ENCODE measurements at regions not wholly inside any gene's neighbourhood (a gene's known extent, or its start where the extent isn't known, plus 50 kb on each side); places are given as distances from the start of the nearest gene placed in this dataset.
A peak's percentile ranks its signal among the peaks of the same experiment; 100 is the strongest.

DNA sequence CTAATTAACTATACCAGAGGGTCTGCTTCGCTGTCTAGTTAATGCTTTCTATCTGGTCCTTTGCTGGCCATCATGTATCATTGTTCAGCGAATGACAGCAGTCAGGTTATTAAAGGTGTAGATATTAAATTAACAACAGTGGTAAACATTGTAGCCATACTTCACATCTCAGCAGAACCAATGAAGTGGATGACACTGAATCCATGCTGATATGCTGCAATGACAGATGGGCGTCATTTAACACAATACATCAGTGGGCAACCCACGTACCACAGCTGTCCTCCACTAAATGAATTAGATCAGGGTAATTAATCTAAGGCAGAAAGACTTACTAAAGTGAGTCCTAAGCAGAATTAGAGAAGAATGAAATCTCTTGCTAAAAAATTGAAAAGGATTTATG, 767.2 kb downstream of the NXPH1 start (continued):
- TF ChIP-seq, protein P1, sequence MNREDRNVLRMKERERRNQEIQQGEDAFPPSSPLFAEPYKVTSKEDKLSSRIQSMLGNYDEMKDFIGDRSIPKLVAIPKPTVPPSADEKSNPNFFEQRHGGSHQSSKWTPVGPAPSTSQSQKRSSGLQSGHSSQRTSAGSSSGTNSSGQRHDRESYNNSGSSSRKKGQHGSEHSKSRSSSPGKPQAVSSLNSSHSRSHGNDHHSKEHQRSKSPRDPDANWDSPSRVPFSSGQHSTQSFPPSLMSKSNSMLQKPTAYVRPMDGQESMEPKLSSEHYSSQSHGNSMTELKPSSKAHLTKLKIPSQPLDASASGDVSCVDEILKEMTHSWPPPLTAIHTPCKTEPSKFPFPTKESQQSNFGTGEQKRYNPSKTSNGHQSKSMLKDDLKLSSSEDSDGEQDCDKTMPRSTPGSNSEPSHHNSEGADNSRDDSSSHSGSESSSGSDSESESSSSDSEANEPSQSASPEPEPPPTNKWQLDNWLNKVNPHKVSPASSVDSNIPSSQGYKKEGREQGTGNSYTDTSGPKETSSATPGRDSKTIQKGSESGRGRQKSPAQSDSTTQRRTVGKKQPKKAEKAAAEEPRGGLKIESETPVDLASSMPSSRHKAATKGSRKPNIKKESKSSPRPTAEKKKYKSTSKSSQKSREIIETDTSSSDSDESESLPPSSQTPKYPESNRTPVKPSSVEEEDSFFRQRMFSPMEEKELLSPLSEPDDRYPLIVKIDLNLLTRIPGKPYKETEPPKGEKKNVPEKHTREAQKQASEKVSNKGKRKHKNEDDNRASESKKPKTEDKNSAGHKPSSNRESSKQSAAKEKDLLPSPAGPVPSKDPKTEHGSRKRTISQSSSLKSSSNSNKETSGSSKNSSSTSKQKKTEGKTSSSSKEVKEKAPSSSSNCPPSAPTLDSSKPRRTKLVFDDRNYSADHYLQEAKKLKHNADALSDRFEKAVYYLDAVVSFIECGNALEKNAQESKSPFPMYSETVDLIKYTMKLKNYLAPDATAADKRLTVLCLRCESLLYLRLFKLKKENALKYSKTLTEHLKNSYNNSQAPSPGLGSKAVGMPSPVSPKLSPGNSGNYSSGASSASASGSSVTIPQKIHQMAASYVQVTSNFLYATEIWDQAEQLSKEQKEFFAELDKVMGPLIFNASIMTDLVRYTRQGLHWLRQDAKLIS (CRISPR knock-in tag; IDR thresholded peaks at IDR 0.05; ENCODE audit: borderline replicate concordance): no peak
- TF ChIP-seq FOXK1 (CRISPR knock-in tag; IDR thresholded peaks at IDR 0.05): no peak

DNA sequence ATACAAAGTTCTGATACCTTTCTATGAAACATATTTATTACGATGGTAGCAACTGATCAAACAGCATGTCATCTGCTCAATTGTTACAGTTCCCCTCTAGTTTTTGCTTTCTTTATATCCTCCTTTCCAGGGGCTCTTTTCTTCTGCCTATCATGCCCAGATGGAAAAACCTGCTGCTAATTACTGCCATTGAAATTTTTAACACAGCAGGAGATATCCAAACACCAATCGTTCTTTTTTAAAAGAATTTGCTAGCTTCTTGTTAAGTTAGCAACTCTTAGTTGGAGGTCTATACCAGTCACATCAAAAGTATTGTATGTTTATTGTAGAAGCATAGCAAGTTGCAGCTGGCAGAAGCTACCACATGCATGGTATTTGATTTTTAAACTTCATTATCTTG, 768.5 kb downstream of the NXPH1 start:
- DNase-seq (ENCODE audit: low spot score): no peak
- no peak overlapping the region for H3K27ac Mint-ChIP-seq
- no peaks in the 10 kb centered on the region for H3K36me3 Mint-ChIP-seq
- TF ChIP-seq RELA (CRISPR knock-in tag; IDR thresholded peaks at IDR 0.05; ENCODE audit: borderline replicate concordance): no peak
- TF ChIP-seq, protein P2, sequence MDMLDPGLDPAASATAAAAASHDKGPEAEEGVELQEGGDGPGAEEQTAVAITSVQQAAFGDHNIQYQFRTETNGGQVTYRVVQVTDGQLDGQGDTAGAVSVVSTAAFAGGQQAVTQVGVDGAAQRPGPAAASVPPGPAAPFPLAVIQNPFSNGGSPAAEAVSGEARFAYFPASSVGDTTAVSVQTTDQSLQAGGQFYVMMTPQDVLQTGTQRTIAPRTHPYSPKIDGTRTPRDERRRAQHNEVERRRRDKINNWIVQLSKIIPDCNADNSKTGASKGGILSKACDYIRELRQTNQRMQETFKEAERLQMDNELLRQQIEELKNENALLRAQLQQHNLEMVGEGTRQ (CRISPR knock-in tag; IDR thresholded peaks at IDR 0.05): no peak
- no peak for TF ChIP-seq TP53 (CRISPR knock-in tag; IDR thresholded peaks at IDR 0.05)
- no peak for TF ChIP-seq ELF4 (CRISPR knock-in tag; IDR thresholded peaks at IDR 0.05; ENCODE audit: low read depth)
- H3K9me3 Mint-ChIP-seq: no peaks in the 10 kb centered on the region
- CTCF ChIA-PET: no interaction called here
- H3K4me3 Mint-ChIP-seq: no peak overlapping the region
- POLR2A ChIA-PET: no interaction called here
- peak; percentile 51; the same call in 1 of the 2 replicates for ATAC-seq
- peaks cover 16% of the 10 kb centered on the region for H3K4me1 Mint-ChIP-seq
- H3K27me3 Mint-ChIP-seq (ENCODE audit: low read depth): no peaks in the 10 kb centered on the region

DNA sequence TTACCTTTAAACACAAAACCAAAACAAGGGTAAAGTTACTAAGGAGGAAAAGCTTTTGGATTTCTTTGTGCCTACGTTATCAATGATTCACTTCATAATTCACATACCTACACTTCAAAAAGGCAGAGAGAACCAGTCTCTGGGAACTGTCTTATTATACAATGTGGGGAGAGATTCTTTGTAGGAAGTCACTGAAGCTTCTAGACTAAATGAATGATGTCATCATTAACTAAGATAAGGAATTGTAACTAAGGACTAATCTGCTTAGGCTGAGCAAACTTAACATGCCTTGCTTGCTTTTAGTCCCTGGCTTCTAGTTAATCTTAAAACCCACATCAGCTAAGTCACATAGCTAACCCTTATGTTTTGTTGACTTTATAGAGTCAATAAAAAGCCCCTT, 771.2 kb downstream of the NXPH1 start:
- Mint-ChIP-seq H3K4me1 (peaks cover 17% of the 10 kb centered on the region), H3K9me3 (no peaks in the 10 kb centered on the region), H3K27ac (no peak overlapping the region), H3K4me3 (no peak overlapping the region), H3K36me3 (no peaks in the 10 kb centered on the region), H3K27me3 (ENCODE audit: low read depth) (no peaks in the 10 kb centered on the region)
- no peak for TF ChIP-seq TEAD4 (CRISPR knock-in tag; IDR thresholded peaks at IDR 0.05)
- TF ChIP-seq MXD4 (CRISPR knock-in tag; IDR thresholded peaks at IDR 0.05; ENCODE audit: borderline replicate concordance): no peak
- TF ChIP-seq, protein P3, sequence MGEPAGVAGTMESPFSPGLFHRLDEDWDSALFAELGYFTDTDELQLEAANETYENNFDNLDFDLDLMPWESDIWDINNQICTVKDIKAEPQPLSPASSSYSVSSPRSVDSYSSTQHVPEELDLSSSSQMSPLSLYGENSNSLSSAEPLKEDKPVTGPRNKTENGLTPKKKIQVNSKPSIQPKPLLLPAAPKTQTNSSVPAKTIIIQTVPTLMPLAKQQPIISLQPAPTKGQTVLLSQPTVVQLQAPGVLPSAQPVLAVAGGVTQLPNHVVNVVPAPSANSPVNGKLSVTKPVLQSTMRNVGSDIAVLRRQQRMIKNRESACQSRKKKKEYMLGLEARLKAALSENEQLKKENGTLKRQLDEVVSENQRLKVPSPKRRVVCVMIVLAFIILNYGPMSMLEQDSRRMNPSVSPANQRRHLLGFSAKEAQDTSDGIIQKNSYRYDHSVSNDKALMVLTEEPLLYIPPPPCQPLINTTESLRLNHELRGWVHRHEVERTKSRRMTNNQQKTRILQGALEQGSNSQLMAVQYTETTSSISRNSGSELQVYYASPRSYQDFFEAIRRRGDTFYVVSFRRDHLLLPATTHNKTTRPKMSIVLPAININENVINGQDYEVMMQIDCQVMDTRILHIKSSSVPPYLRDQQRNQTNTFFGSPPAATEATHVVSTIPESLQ (CRISPR knock-in tag; IDR thresholded peaks at IDR 0.05): no peak
- no peak for TF ChIP-seq JAZF1 (CRISPR knock-in tag; IDR thresholded peaks at IDR 0.05)
- CTCF ChIA-PET: no interaction called here
- DNase-seq (ENCODE audit: low spot score) (no peak), ATAC-seq (no peak)
- POLR2A ChIA-PET: no interaction called here

DNA sequence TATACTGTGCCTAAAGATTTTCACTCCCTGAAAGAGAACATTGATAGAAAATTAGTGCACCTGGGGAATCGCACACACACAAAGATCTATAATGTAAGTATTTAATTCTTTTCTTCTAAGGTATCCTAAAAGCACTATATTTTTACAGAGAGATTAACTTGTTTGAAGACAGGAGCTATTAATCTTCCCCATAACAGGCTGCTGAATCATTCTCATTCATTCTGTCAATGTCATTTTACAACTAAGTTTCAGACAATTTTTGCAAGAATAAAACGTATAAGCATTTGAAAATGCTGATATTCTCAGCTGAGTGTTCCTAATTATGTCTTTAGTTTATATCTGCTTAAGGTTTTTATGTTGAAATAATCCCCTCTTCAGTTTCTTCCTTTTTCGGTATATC, 776.7 kb downstream of the NXPH1 start:
- no peaks in the 10 kb centered on the region for H3K27me3 Mint-ChIP-seq (ENCODE audit: low read depth)
- H3K9me3 Mint-ChIP-seq: no peaks in the 10 kb centered on the region
- POLR2A ChIA-PET: no interaction called here
- H3K4me1 Mint-ChIP-seq: peaks cover 8% of the 10 kb centered on the region
- CTCF ChIA-PET: no interaction called here
- no peak overlapping the region for H3K27ac Mint-ChIP-seq
- H3K4me3 Mint-ChIP-seq: no peak overlapping the region
- no peak for DNase-seq (ENCODE audit: low spot score)
- no peak for ATAC-seq
- H3K36me3 Mint-ChIP-seq: no peaks in the 10 kb centered on the region
- TF ChIP-seq NR2C2 (CRISPR knock-in tag; IDR thresholded peaks at IDR 0.05): no peak
- TF ChIP-seq, protein P4, sequence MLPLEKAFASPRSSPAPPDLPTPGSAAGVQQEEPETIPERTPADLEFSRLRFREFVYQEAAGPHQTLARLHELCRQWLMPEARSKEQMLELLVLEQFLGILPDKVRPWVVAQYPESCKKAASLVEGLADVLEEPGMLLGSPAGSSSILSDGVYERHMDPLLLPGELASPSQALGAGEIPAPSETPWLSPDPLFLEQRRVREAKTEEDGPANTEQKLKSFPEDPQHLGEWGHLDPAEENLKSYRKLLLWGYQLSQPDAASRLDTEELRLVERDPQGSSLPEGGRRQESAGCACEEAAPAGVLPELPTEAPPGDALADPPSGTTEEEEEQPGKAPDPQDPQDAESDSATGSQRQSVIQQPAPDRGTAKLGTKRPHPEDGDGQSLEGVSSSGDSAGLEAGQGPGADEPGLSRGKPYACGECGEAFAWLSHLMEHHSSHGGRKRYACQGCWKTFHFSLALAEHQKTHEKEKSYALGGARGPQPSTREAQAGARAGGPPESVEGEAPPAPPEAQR (CRISPR knock-in tag; IDR thresholded peaks at IDR 0.05): no peak
- TF ChIP-seq, protein P5, sequence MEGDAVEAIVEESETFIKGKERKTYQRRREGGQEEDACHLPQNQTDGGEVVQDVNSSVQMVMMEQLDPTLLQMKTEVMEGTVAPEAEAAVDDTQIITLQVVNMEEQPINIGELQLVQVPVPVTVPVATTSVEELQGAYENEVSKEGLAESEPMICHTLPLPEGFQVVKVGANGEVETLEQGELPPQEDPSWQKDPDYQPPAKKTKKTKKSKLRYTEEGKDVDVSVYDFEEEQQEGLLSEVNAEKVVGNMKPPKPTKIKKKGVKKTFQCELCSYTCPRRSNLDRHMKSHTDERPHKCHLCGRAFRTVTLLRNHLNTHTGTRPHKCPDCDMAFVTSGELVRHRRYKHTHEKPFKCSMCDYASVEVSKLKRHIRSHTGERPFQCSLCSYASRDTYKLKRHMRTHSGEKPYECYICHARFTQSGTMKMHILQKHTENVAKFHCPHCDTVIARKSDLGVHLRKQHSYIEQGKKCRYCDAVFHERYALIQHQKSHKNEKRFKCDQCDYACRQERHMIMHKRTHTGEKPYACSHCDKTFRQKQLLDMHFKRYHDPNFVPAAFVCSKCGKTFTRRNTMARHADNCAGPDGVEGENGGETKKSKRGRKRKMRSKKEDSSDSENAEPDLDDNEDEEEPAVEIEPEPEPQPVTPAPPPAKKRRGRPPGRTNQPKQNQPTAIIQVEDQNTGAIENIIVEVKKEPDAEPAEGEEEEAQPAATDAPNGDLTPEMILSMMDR (IDR thresholded peaks at IDR 0.05): no peak
- TF ChIP-seq TP53 (CRISPR knock-in tag; IDR thresholded peaks at IDR 0.05): no peak
- no peak for TF ChIP-seq ZNF263 (CRISPR knock-in tag; IDR thresholded peaks at IDR 0.05; ENCODE audit: low read depth)
- TF ChIP-seq MXD4 (CRISPR knock-in tag; IDR thresholded peaks at IDR 0.05; ENCODE audit: borderline replicate concordance): no peak
- TF ChIP-seq, protein P6, sequence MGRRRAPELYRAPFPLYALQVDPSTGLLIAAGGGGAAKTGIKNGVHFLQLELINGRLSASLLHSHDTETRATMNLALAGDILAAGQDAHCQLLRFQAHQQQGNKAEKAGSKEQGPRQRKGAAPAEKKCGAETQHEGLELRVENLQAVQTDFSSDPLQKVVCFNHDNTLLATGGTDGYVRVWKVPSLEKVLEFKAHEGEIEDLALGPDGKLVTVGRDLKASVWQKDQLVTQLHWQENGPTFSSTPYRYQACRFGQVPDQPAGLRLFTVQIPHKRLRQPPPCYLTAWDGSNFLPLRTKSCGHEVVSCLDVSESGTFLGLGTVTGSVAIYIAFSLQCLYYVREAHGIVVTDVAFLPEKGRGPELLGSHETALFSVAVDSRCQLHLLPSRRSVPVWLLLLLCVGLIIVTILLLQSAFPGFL (CRISPR knock-in tag; IDR thresholded peaks at IDR 0.05; ENCODE audit: borderline replicate concordance): no peak
- no peak for TF ChIP-seq TCF7 (CRISPR knock-in tag; IDR thresholded peaks at IDR 0.05; ENCODE audit: low read depth)
- TF ChIP-seq, protein P7, sequence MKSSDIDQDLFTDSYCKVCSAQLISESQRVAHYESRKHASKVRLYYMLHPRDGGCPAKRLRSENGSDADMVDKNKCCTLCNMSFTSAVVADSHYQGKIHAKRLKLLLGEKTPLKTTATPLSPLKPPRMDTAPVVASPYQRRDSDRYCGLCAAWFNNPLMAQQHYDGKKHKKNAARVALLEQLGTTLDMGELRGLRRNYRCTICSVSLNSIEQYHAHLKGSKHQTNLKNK (CRISPR knock-in tag; IDR thresholded peaks at IDR 0.05): no peak
- no peak for TF ChIP-seq NFE2L1 (CRISPR knock-in tag; IDR thresholded peaks at IDR 0.05)
- TF ChIP-seq FOXJ3 (CRISPR knock-in tag; IDR thresholded peaks at IDR 0.05; ENCODE audit: borderline replicate concordance): no peak

All from WTC11 (cell line).